Fibroblast of the aortic adventitia (primary cell): ENCODE measurements at regions not wholly inside any gene's neighbourhood (a gene's known extent, or its start where the extent isn't known, plus 50 kb on each side); places are given as distances from the start of the nearest gene placed in this dataset.

Experiments used
- DNase-seq: peaks from one replicate; pipeline ENCODE4 v3.0.0-alpha.2; 2010; ENCODE audit warnings: low read depth
- H3K4me3 ChIP-seq: 2 replicates; pipeline ENCODE4 v1.5.1; 2011; ENCODE audit warnings: low read depth, mild to moderate bottlenecking, control low read depth, low read length, moderate library complexity
- CTCF ChIP-seq: IDR thresholded peaks from 2 replicates; pipeline ENCODE4 v1.5.1; 2011; ENCODE audit warnings: mild to moderate bottlenecking, low read length, control low read depth, inconsistent platforms; ENCODE audit not compliant: insufficient read depth

- DNase-seq: no peak
- no peak for TF ChIP-seq CTCF
- no peak overlapping the region for H3K4me3 ChIP-seq
These were observed 811.5 kb upstream of the ANO3 start for GRCh38 chr11:25520459-25520858.

GRCh38 chr11:25527841-25528240, 804.1 kb upstream of the ANO3 start:
- H3K4me3 ChIP-seq: no peak overlapping the region
- TF ChIP-seq CTCF: no peak
- no peak for DNase-seq

GRCh38 chr11:25529572-25529971, 802.4 kb upstream of the ANO3 start:
- DNase-seq: no peak
- no peak for TF ChIP-seq CTCF
- H3K4me3 ChIP-seq: no peak overlapping the region

- no peak for TF ChIP-seq CTCF
- DNase-seq: peak; percentile 83
- no peak overlapping the region for H3K4me3 ChIP-seq
These were observed 796.3 kb upstream of the ANO3 start for GRCh38 chr11:25535467-25536272.

- no peak for TF ChIP-seq CTCF
- no peak overlapping the region for H3K4me3 ChIP-seq
- peak; percentile 4 for DNase-seq
These were observed 795.6 kb upstream of the ANO3 start for GRCh38 chr11:25536289-25536688.

- no peak overlapping the region for H3K4me3 ChIP-seq
These were observed 794.5 kb upstream of the ANO3 start for GRCh38 chr11:25537393-25537792.

More at GRCh38 chr11:25537393-25537792, 794.5 kb upstream of the ANO3 start:
- DNase-seq: no peak
- TF ChIP-seq CTCF: no peak
